Heart left ventricle (tissue), 16 donors: ENCODE measurements at regions not wholly inside any gene's neighbourhood (a gene's known extent, or its start where the extent isn't known, plus 50 kb on each side); places are given as distances from the start of the nearest gene placed in this dataset.
"Not testable (repeated sequence)": the region's sequence is repeated elsewhere in the genome, so short reads cannot be mapped to it uniquely, and the experiment has no call there.

ENCODE experiments used
- ATAC-seq, 4 donors: fragments of 200-7000 bp; cut with Tn5 transposase; one replicate each; pipeline ENCODE4 v1.9.1; 2020 to 2022; ENCODE audit warnings: moderate library complexity in 4 of 4, mild to moderate bottlenecking in 3 of 4, moderate number of reproducible peaks in 1 of 4
- DNase-seq, 5 donors: peaks; one replicate each; pipeline ENCODE4 v3.0.0-alpha.2; 2020
- H3K27ac ChIP-seq, 12 donors: fragments of 200-600 bp; sonication (generic) in 4 of 12; one replicate each; pipeline versions ENCODE4 v1.5.0 to v1.8.0; 2016 to 2022; ENCODE audit warnings: mild to moderate bottlenecking in 2 of 12
- H3K27me3 ChIP-seq, 9 donors: fragments of 200-600 bp; sonication (generic) in 2 of 9; one replicate each; pipeline versions ENCODE4 v1.5.1 to v1.8.0; 2016 to 2022; ENCODE audit warnings: mild to moderate bottlenecking in 3 of 9
- H3K36me3 ChIP-seq, 9 donors: fragments of 200-600 bp; sonication (generic) in 2 of 9; one replicate each; pipeline versions ENCODE4 v1.5.0 to v1.8.0; 2018 to 2022; ENCODE audit warnings: mild to moderate bottlenecking in 2 of 9
- H3K4me1 ChIP-seq, 12 donors: fragments of 200-600 bp; sonication (generic) in 4 of 12; one replicate each; pipeline versions ENCODE4 v1.5.0 to v1.8.0; 2016 to 2022; ENCODE audit warnings: mild to moderate bottlenecking in 3 of 12
- H3K4me3 ChIP-seq, 12 donors: fragments of 200-600 bp; sonication (generic) in 4 of 12; one replicate each; pipeline versions ENCODE4 v1.5.0 to v1.8.0; 2017 to 2022; ENCODE audit warnings: mild to moderate bottlenecking in 9 of 12, moderate library complexity in 4 of 12
- H3K9me3 ChIP-seq, 12 donors: fragments of 200-600 bp; sonication (generic) in 4 of 12; one replicate each; pipeline versions ENCODE4 v1.5.0 to v1.8.0; 2016 to 2022; ENCODE audit warnings: mild to moderate bottlenecking in 1 of 12
- POLR2A ChIP-seq, 2 donors: fragments of 450-650 bp; IDR thresholded peaks; one replicate each; pipeline ENCODE4 v1.6.1; 2017; ENCODE audit warnings: antibody characterized with exemption in 2 of 2, mild to moderate bottlenecking in 2 of 2, moderate library complexity in 2 of 2
- WGBS, 4 donors: extraction: QIAGEN DNeasy Blood & Tissue Kit in 2 of 4; methylation state at CpG; one replicate each; pipeline versions ENCODE4 v1.1.5 to v1.1.7; 2013 to 2018; 5-methylcytosine and 5-hydroxymethylcytosine counted together
- intact Hi-C, 10 donors: fragments of 100-400 bp; cut with DNase I; formaldehyde crosslinking; loops; one replicate each; pipeline versions ENCODE4 v1.11.1 to v1.14.2; 2022
- TF ChIP-seq, protein P1 (sequence below), 12 donors: fragments of 200-600 bp; sonication (generic) in 4 of 12; IDR thresholded peaks; one replicate each; pipeline versions ENCODE4 v1.5.0 to v1.8.0; 2018 to 2022; ENCODE audit warnings: antibody characterized with exemption in 12 of 12, mild to moderate bottlenecking in 5 of 12
- donor health status: ischemic (EF 13 %, LVEDD 7.1; RV severe dilation, severe dysfunction).
- donor health status: healthy with polysubstance abuse.
- donor health status: DM: no; HTN: yes; CAD: no.
- donor health status: DM: no; HTN: no; CAD: no.
- donor health status: ischemic (EF 25% LVEDD 6.9; RV normal size, moderate dysfunction).
- donor health status: ischemic (EF 25% LVEDD 5.7; RV mildly dilated, moderate dysfunction).
- donor health status: healthy.
- donor health status: DM: yes; HTN: yes; CAD: no.
- donor health status: ischemic (EF 35%, LVEDD 5.7; RV mildly dilated, moderate dysfunction).
- donor health status: nonischemic (EF 11% LVEDD 7.7; RV severe dilation, severe dysfunction).
- donor health status: DM: yes; HTN: yes; CAD: no.
- donor health status: PGD.
- donor health status: ischemic (EF 29% LVEDD 5.4; RV normal size, mild dysfunction).
- donor health status: nonischemic (EF 23%, LVEDD 6.1; RV moderate dilation, normal function).

DNA sequence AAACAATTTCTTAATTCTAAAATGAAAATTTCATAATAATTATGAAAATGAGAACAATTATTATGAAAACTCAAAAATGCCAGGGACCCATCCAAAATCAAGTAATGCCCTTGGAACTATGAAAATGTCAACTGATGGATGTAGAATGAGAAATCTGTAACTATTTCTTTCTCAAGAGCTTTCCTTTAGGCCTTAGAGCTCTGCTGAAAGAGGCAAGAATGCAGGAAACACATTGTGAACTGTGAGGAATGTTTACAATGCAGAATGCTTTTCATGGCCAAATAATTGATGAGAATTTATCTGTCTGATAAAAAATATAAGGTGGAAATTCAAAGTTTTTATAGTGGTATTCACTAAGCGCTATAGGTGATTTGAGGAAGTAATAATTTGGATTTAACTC lies 207.1 kb upstream of the PCDH18 start:
- no peak for TF ChIP-seq POLR2A (IDR thresholded peaks at IDR 0.05)
- TF ChIP-seq, protein P1, sequence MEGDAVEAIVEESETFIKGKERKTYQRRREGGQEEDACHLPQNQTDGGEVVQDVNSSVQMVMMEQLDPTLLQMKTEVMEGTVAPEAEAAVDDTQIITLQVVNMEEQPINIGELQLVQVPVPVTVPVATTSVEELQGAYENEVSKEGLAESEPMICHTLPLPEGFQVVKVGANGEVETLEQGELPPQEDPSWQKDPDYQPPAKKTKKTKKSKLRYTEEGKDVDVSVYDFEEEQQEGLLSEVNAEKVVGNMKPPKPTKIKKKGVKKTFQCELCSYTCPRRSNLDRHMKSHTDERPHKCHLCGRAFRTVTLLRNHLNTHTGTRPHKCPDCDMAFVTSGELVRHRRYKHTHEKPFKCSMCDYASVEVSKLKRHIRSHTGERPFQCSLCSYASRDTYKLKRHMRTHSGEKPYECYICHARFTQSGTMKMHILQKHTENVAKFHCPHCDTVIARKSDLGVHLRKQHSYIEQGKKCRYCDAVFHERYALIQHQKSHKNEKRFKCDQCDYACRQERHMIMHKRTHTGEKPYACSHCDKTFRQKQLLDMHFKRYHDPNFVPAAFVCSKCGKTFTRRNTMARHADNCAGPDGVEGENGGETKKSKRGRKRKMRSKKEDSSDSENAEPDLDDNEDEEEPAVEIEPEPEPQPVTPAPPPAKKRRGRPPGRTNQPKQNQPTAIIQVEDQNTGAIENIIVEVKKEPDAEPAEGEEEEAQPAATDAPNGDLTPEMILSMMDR (IDR thresholded peaks at IDR 0.05): no peak
- H3K27ac ChIP-seq: no peak overlapping the region
- no peaks in the 10 kb centered on the region for H3K27me3 ChIP-seq
- no peaks in the 10 kb centered on the region for H3K4me1 ChIP-seq
- no peaks in the 10 kb centered on the region for H3K9me3 ChIP-seq
- H3K36me3 ChIP-seq: no peaks in the 10 kb centered on the region
- DNase-seq (no peak), ATAC-seq (no peak)
- no peak overlapping the region for H3K4me3 ChIP-seq
- WGBS, 4 donors: 93 to 96% (median 95%) methylated on average over 1 of the region's 1 CpG
- intact Hi-C loops: no loop called here

DNA sequence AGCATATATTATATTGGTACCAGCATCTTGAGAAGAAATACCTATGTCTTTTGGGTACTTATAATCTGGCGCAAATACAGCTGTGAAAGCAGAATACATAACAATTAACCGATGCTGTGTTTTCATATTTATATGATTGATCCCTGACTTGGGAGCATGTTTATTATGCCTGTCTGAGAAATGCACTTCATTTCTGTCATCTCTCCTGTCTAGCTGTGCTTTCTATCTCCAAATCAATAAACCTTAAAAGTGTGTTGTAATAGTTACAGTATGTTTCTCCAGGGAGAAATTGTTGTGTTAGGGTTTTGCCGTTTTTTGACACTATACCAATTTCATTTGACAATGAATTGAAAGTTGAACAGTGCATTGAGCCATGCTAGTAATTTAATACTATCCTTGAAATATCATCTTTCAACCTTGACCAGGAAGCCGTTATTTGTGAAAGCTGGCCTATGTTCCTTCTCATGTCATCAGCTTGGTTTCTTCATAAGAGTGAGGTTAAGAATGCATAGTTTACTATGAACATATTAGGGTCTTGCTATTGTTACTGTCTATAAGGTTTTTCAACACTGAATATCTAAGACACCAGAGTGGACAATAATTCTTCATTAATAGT lies 206.2 kb upstream of the PCDH18 start:
- no peak overlapping the region for H3K4me3 ChIP-seq
- WGBS, 4 donors: 75 to 84% (median 79%) methylated on average over 4 of the region's 4 CpGs
- intact Hi-C loops: no loop called here

DNA sequence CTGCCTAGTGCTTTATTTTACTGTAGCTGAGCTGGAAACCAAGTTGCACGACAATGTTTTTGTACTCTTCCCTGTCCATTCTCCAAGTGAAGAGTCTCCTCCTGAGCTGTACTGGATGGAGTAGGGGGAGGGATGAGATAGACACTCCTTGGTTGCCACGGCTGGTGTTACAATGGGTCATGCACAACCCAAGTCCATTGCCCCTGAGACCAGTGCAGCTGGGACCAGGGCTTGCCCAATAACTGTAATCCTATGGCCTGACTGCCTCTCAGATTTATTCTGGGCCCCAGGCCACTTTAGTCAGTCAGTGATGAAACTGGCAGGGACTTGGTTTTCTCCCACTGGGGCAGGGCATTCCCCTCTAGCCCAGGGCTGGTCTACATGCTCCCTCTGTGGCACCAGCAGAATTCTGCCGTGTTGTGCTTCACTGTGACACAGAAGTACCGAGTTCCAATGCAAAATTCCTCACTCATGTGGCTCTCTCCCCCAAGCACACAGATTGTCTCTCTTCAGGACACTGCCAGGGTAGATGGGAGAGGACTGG lies 203.3 kb upstream of the PCDH18 start:
- DNase-seq: no peak
- WGBS, 4 donors: 82 to 86% (median 84%) methylated on average over 4 of the region's 4 CpGs
- no peak overlapping the region for H3K27ac ChIP-seq
- TF ChIP-seq, protein P1 (IDR thresholded peaks at IDR 0.05): no peak
- TF ChIP-seq POLR2A (IDR thresholded peaks at IDR 0.05): no peak
- ATAC-seq: peak in 1 of 4 donors; percentile 44
- intact Hi-C loops: no loop called here
- no peaks in the 10 kb centered on the region for H3K27me3 ChIP-seq
- H3K4me1 ChIP-seq: no peaks in the 10 kb centered on the region
- no peaks in the 10 kb centered on the region for H3K36me3 ChIP-seq
- H3K4me3 ChIP-seq: no peak overlapping the region
- peaks cover 0 to 26% (median 10%) of the 10 kb centered on the region in 12 donors for H3K9me3 ChIP-seq

More for the DNA sequence above, 206.2 kb upstream of the PCDH18 start:
- no peak for TF ChIP-seq POLR2A (IDR thresholded peaks at IDR 0.05)
- TF ChIP-seq, protein P1 (IDR thresholded peaks at IDR 0.05): no peak
- Histone ChIP-seq H3K9me3 (no peaks in the 10 kb centered on the region), H3K27me3 (no peaks in the 10 kb centered on the region), H3K4me1 (no peaks in the 10 kb centered on the region), H3K36me3 (no peaks in the 10 kb centered on the region), H3K27ac (no peak overlapping the region)
- no peak for ATAC-seq
- DNase-seq: no peak

DNA sequence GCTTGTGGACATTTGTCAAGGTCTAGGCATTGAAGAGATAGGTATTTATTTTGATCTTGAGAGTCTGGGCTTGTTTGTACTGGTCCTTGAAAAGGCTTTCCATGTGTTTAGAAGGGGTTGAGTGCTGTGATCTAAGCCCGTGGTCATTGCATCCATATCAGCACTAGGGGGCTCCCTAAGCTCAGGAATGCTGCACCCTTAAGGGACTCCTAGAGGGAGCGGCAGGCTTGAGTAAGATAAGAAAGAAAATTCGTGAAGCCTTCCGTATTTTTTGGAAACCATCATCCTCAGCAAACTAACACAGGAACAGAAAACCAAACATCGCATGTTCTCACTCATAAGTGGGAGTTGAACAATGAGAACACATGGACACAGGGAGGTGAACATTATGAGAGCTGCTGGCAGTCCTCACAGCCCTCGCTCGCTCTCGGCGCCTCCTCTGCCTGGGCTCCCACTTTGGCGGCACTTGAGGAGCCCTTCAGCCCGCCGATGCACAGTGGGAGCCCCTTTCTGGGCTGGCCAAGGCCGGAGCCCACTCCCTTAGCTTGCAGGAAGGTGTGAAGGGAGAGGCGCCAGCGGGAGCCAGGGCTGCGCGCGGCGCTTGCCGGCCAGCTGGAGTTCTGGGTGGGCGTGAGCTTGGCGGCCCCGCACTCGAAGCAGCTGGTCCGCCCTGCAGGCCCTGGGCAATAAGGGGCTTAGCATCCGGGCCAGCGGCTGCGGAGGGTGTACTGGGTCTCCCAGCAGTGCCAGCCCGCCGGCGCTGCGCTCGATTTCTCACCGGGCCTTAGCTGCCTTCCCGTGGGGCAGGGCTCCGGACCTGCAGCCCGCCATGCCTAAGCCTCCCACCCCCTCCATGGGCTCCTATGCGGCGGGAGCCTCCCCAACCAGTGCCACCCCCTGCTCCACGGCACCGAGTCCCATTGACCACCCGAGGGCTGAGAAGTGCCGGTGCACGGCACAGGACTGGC lies 201.2 kb upstream of the PCDH18 start:
- H3K36me3 ChIP-seq, DNase-seq, H3K4me3 ChIP-seq, H3K27me3 ChIP-seq, H3K4me1 ChIP-seq, ATAC-seq, intact Hi-C loops, H3K27ac ChIP-seq: not testable (repeated sequence)
- TF ChIP-seq, protein P1 (IDR thresholded peaks at IDR 0.05): peak in 1 of 12 donors; percentile 12
- peaks cover 0 to 27% (median 11%) of the 10 kb centered on the region in 12 donors for H3K9me3 ChIP-seq
- WGBS, 4 donors: 91 to 94% (median 93%) methylated on average over 14 to 44 of the region's 44 CpGs
